Endothelial cell (in vitro differentiated cells): ENCODE measurements at regions not wholly inside any gene's neighbourhood (a gene's known extent, or its start where the extent isn't known, plus 50 kb on each side); places are given as distances from the start of the nearest gene placed in this dataset.

Source experiments
- DNase-seq: peaks from one replicate; pipeline ENCODE4 v3.0.0; 2021; ENCODE audit warnings: low spot score
- H3K27ac Mint-ChIP-seq: one replicate; pipeline ENCODE4 v1.8.0; 2021; ENCODE audit warnings: mixed read lengths, inconsistent platforms; ENCODE audit not compliant: unreplicated experiment
- H3K27me3 Mint-ChIP-seq: one replicate; pipeline ENCODE4 v1.8.0; 2021; ENCODE audit warnings: mild to moderate bottlenecking, moderate library complexity, mixed read lengths, inconsistent platforms; ENCODE audit not compliant: unreplicated experiment
- H3K36me3 Mint-ChIP-seq: one replicate; pipeline ENCODE4 v1.8.0; 2021; ENCODE audit warnings: mild to moderate bottlenecking, low read depth, mixed read lengths, inconsistent platforms; ENCODE audit not compliant: unreplicated experiment
- H3K4me1 Mint-ChIP-seq: one replicate; pipeline ENCODE4 v1.8.0; 2021; ENCODE audit warnings: mild to moderate bottlenecking, mixed read lengths, inconsistent platforms; ENCODE audit not compliant: unreplicated experiment
- H3K4me3 Mint-ChIP-seq: one replicate; pipeline ENCODE4 v1.8.0; 2021; ENCODE audit warnings: mild to moderate bottlenecking, mixed read lengths, inconsistent platforms; ENCODE audit not compliant: unreplicated experiment
- H3K9me3 Mint-ChIP-seq: one replicate; pipeline ENCODE4 v1.8.0; 2021; ENCODE audit warnings: mixed read lengths, inconsistent platforms; ENCODE audit not compliant: unreplicated experiment
- TF ChIP-seq, protein P1 (sequence below): fragments of 200-600 bp; sonication (generic); IDR thresholded peaks from one replicate; pipeline ENCODE4 v1.5.0; 2021; ENCODE audit warnings: antibody characterized with exemption; ENCODE audit not compliant: unreplicated experiment

DNA sequence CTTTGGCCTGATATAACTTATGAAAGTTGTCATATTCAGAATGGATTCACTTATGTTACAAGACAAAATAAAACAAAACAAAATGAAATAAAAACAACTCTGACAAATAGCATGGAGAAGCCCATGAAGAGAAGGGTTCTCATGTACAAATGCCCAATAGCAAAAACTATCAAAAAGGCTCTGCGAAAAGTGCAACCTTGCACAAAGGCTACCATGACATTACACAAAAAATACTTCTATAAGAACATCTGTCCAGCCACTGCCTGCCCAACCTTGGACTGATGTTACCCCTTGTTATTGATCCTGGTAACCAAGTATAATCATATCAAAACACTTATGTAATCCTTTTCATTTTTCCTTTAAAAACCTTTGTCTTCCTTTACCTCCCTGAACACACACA, 213.0 kb downstream of the ATP23 start:
- no peak for DNase-seq
- H3K27me3 Mint-ChIP-seq = no peaks in the 10 kb centered on the region
- no peaks in the 10 kb centered on the region for H3K4me1 Mint-ChIP-seq
- no peak overlapping the region for H3K4me3 Mint-ChIP-seq
- no peaks in the 10 kb centered on the region for H3K9me3 Mint-ChIP-seq
- no peak overlapping the region for H3K27ac Mint-ChIP-seq
- no peaks in the 10 kb centered on the region for H3K36me3 Mint-ChIP-seq
- TF ChIP-seq, protein P1, sequence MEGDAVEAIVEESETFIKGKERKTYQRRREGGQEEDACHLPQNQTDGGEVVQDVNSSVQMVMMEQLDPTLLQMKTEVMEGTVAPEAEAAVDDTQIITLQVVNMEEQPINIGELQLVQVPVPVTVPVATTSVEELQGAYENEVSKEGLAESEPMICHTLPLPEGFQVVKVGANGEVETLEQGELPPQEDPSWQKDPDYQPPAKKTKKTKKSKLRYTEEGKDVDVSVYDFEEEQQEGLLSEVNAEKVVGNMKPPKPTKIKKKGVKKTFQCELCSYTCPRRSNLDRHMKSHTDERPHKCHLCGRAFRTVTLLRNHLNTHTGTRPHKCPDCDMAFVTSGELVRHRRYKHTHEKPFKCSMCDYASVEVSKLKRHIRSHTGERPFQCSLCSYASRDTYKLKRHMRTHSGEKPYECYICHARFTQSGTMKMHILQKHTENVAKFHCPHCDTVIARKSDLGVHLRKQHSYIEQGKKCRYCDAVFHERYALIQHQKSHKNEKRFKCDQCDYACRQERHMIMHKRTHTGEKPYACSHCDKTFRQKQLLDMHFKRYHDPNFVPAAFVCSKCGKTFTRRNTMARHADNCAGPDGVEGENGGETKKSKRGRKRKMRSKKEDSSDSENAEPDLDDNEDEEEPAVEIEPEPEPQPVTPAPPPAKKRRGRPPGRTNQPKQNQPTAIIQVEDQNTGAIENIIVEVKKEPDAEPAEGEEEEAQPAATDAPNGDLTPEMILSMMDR = no peak

DNA sequence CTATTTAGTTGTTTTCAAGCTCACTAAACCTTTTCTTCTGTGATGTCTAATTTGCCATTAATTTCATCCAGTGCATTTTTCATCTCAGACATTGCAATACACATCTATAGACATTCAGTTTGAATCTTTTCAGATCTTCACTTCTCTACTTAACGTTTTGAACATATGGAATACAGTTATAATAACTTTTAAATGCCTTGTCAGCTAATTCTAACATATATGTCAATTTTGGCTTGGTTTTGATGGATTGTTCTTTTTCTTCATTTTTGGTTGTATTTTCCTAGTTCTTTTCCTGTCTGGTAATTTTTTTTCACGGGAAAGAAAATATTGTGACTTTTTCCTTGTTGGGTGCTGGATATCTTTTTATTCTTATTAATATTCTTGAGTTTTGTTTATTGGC, 215.3 kb downstream of the ATP23 start:
- Mint-ChIP-seq H3K4me1 (no peaks in the 10 kb centered on the region), H3K9me3 (no peaks in the 10 kb centered on the region), H3K4me3 (no peak overlapping the region), H3K27me3 (no peaks in the 10 kb centered on the region), H3K27ac (no peak overlapping the region), H3K36me3 (no peaks in the 10 kb centered on the region)
- TF ChIP-seq, protein P1 = no peak
- DNase-seq = no peak

DNA sequence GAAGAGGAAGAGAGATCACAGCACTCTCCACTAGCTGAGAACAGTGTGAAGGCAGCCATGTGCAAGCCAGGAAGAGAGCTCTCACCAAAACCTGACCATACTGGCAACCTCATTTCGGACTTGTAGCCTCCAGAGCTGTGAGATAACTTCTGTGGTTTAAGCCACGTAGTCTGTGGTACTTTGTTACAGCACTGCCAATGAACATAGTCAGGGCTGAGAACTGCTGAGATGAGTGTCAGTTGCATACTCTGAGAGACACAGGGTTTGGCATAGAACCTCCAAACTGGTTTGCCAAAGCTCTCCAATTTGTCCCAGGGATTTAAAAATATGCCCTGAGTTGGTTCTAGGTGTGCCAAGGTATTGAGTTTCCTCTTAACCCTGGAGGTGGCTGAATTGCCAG, 218.6 kb downstream of the ATP23 start:
- TF ChIP-seq, protein P1 = no peak
- Mint-ChIP-seq H3K4me3 (no peak overlapping the region), H3K27me3 (no peaks in the 10 kb centered on the region), H3K4me1 (no peaks in the 10 kb centered on the region), H3K9me3 (no peaks in the 10 kb centered on the region), H3K27ac (no peak overlapping the region), H3K36me3 (peaks cover 4% of the 10 kb centered on the region)
- DNase-seq = no peak

DNA sequence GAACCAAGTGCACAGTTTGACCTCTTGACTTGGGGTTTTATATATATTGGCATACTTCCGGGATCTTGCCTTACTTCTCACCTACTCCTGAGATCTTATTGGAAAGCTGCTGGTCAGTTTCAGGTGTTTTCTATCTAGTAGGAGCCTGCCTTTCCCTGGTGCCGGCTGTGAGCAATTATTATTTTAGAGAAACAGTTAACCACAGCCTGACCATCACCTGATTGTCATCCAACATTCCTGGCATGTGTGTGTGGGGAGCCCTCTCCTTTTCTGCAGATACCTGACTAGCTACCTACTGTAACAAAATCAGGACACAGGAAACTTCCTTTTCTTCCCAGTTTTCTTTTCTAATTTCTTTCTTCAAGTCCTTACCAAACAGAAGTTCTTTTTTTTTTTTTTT, 220.4 kb downstream of the ATP23 start:
- DNase-seq = no peak
- H3K27me3 Mint-ChIP-seq = no peaks in the 10 kb centered on the region
- no peak overlapping the region for H3K27ac Mint-ChIP-seq
- H3K36me3 Mint-ChIP-seq = peaks cover 4% of the 10 kb centered on the region
- no peak overlapping the region for H3K4me3 Mint-ChIP-seq
- TF ChIP-seq, protein P1 = no peak
- H3K4me1 Mint-ChIP-seq = peaks cover 3% of the 10 kb centered on the region
- H3K9me3 Mint-ChIP-seq = no peaks in the 10 kb centered on the region

DNA sequence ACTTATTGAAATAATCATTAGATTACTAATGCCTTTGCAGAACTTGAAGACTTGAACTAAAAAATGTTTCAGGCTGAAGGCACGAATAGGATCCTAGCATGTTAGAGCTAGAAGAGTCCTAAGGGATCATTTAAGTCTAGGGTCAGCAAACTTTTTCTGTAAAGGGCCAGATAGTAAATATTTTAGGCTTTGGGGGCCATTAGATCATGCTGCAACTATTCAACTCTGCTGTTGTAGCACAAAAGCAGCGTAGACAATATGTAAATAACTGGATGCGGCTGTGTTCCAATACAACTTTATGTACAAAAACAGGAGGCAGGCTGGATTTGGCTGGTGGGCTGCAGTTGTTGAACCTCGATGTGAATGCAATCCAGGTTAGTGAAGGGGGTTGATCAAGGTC, 221.7 kb downstream of the ATP23 start:
- Mint-ChIP-seq H3K36me3 (peaks cover 4% of the 10 kb centered on the region), H3K27me3 (no peaks in the 10 kb centered on the region), H3K27ac (no peak overlapping the region), H3K4me1 (peaks cover 3% of the 10 kb centered on the region), H3K9me3 (no peaks in the 10 kb centered on the region), H3K4me3 (no peak overlapping the region)
- no peak for DNase-seq
- TF ChIP-seq, protein P1 = no peak
